ENCODE measurements at regions not wholly inside any gene's neighbourhood (a gene's known extent, or its start where the extent isn't known, plus 50 kb on each side); places are given as distances from the start of the nearest gene placed in this dataset.

DNA sequence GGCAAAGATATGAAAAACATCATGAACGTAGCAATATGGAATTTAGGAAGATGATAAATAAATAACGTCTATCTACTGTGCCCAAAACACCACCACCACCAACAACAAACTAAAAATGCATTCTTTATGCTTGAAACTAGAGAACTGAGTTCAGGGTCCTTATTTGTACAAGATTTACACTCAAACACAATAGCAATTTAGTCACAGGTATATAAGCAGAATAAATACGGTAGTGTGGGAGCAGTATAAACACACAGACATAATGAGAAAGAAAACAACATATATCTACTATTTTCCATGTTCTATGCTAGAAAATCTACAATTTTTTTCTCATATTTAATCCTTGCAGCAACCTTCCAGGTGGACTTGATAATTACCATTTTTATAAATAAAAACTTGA, 64.3 kb downstream of the ARL4A start:
- ATAC-seq, result no peak
- H3K27me3 ChIP-seq, result no peaks in the 10 kb centered on the region
- H3K27ac ChIP-seq, result no peak overlapping the region
- H3K4me1 ChIP-seq, result no peaks in the 10 kb centered on the region
- TF ChIP-seq, protein P1, sequence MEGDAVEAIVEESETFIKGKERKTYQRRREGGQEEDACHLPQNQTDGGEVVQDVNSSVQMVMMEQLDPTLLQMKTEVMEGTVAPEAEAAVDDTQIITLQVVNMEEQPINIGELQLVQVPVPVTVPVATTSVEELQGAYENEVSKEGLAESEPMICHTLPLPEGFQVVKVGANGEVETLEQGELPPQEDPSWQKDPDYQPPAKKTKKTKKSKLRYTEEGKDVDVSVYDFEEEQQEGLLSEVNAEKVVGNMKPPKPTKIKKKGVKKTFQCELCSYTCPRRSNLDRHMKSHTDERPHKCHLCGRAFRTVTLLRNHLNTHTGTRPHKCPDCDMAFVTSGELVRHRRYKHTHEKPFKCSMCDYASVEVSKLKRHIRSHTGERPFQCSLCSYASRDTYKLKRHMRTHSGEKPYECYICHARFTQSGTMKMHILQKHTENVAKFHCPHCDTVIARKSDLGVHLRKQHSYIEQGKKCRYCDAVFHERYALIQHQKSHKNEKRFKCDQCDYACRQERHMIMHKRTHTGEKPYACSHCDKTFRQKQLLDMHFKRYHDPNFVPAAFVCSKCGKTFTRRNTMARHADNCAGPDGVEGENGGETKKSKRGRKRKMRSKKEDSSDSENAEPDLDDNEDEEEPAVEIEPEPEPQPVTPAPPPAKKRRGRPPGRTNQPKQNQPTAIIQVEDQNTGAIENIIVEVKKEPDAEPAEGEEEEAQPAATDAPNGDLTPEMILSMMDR (IDR thresholded peaks at IDR 0.05), result no peak
- no peak for DNase-seq
- no peaks in the 10 kb centered on the region for H3K9me3 ChIP-seq
- H3K4me3 ChIP-seq, result no peak overlapping the region
- intact Hi-C loops (cut with DNase I), result no loop called here
- H3K36me3 ChIP-seq, result no peaks in the 10 kb centered on the region

- intact Hi-C loops (cut with DNase I), result no loop called here
- TF ChIP-seq, protein P1 (IDR thresholded peaks at IDR 0.05), result no peak
- H3K27ac ChIP-seq, result no peak overlapping the region
- no peaks in the 10 kb centered on the region for H3K9me3 ChIP-seq
- no peaks in the 10 kb centered on the region for H3K36me3 ChIP-seq
- no peaks in the 10 kb centered on the region for H3K4me1 ChIP-seq
- ATAC-seq (no peak), DNase-seq (no peak)
- H3K4me3 ChIP-seq, result no peak overlapping the region
- no peaks in the 10 kb centered on the region for H3K27me3 ChIP-seq
Observed at GRCh38 chr7:12754179-12754578, 66.7 kb downstream of the ARL4A start.

- no peak overlapping the region for H3K27ac ChIP-seq
- intact Hi-C loops (cut with DNase I), result no loop called here
- ATAC-seq (no peak), DNase-seq (no peak)
- no peak overlapping the region for H3K4me3 ChIP-seq
- TF ChIP-seq, protein P1 (IDR thresholded peaks at IDR 0.05), result no peak
- H3K36me3 ChIP-seq, result no peaks in the 10 kb centered on the region
- H3K27me3 ChIP-seq, result no peaks in the 10 kb centered on the region
- H3K4me1 ChIP-seq, result no peaks in the 10 kb centered on the region
- no peaks in the 10 kb centered on the region for H3K9me3 ChIP-seq
Observed at GRCh38 chr7:12756821-12757220, 69.4 kb downstream of the ARL4A start.

DNA sequence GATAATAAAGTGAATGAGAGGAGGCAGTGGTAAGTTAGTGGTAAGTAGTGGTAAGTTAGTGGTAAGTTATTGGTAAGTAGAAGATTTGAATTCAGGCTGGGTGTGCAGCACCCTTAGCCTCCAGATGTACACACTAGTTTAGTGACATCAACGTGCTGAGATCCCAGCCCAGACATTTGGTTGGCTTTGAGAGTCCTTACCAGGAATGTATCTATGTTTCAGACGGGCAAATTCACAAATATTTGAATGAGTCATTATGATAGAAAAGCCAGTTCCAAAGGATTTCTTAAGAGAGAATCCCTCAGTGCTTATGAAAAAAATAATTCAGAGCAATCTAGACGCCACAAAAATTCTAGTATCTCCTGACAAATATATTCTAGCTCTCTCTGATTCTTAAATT, 70.0 kb downstream of the ARL4A start:
- H3K27me3 ChIP-seq, result no peaks in the 10 kb centered on the region
- no peak for DNase-seq
- intact Hi-C loops (cut with DNase I), result no loop called here
- no peaks in the 10 kb centered on the region for H3K9me3 ChIP-seq
- no peak for ATAC-seq
- TF ChIP-seq, protein P1 (IDR thresholded peaks at IDR 0.05), result no peak
- no peaks in the 10 kb centered on the region for H3K4me1 ChIP-seq
- no peak overlapping the region for H3K27ac ChIP-seq
- H3K36me3 ChIP-seq, result no peaks in the 10 kb centered on the region
- H3K4me3 ChIP-seq, result no peak overlapping the region

- Histone ChIP-seq H3K36me3 (no peaks in the 10 kb centered on the region), H3K27ac (no peak overlapping the region), H3K27me3 (no peaks in the 10 kb centered on the region), H3K4me1 (no peaks in the 10 kb centered on the region), H3K9me3 (no peaks in the 10 kb centered on the region), H3K4me3 (no peak overlapping the region)
- DNase-seq, result no peak
- no peak for ATAC-seq
- TF ChIP-seq, protein P1 (IDR thresholded peaks at IDR 0.05), result no peak
- intact Hi-C loops (cut with DNase I), result no loop called here
Observed at GRCh38 chr7:12759151-12759550, 71.7 kb downstream of the ARL4A start.

DNA sequence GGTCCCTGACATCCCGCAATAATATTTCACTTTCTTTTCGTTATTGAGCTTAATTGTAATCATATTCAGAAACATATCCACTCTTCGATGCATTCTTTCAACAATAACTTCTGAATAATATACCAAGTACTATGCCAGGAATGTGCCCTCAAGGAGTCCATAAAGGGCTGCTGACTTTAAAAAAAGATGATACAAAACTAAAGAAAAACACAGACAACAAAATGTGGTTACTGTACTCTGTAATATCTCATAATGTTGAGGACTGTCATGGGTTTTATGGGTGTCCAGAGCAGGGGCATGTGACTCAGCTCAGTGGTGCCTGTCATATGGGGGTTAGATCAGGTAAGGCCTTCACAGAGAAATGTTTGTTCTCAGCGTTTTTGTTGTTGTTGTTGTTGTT, 73.7 kb downstream of the ARL4A start:
- Histone ChIP-seq H3K4me1 (no peaks in the 10 kb centered on the region), H3K36me3 (no peaks in the 10 kb centered on the region), H3K27me3 (no peaks in the 10 kb centered on the region), H3K9me3 (no peaks in the 10 kb centered on the region), H3K27ac (no peak overlapping the region), H3K4me3 (no peak overlapping the region)
- intact Hi-C loops (cut with DNase I), result no loop called here
- TF ChIP-seq, protein P1 (IDR thresholded peaks at IDR 0.05), result no peak
- DNase-seq, result no peak
- no peak for ATAC-seq

Measured in upper lobe of right lung (tissue), 1 donor.